ENCODE measurements at regions not wholly inside any gene's neighbourhood (a gene's known extent, or its start where the extent isn't known, plus 50 kb on each side); places are given as distances from the start of the nearest gene placed in this dataset.

DNA sequence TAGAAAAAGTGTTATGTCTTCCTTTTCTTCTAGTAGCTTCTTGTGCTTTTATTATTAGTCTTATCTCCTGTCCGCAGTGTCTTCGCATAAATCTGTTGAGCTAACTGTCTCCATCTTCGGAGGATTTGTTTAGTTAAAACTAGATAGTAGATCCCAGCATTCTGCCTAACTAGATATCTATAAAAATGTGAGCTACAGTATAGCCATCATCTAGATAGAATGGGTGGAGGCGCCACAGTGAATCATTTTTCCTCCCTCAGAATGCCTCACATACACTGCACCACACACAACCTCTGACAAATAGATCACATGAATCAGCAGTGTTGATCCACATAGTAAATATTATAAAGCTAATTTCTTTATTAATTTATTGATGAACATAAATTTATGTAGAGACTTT lies 220.3 kb upstream of the GAS1 start:
- no peak overlapping the region for H3K4me3 ChIP-seq (replicated peaks in 1 of 2; ENCODE audit: low read depth in 2 of 2, low read length in 2 of 2)
- peak in 1 of 2 donors; percentile 31 for DNase-seq (ENCODE audit: low read depth in 2 of 2)
- TF ChIP-seq, protein P1, sequence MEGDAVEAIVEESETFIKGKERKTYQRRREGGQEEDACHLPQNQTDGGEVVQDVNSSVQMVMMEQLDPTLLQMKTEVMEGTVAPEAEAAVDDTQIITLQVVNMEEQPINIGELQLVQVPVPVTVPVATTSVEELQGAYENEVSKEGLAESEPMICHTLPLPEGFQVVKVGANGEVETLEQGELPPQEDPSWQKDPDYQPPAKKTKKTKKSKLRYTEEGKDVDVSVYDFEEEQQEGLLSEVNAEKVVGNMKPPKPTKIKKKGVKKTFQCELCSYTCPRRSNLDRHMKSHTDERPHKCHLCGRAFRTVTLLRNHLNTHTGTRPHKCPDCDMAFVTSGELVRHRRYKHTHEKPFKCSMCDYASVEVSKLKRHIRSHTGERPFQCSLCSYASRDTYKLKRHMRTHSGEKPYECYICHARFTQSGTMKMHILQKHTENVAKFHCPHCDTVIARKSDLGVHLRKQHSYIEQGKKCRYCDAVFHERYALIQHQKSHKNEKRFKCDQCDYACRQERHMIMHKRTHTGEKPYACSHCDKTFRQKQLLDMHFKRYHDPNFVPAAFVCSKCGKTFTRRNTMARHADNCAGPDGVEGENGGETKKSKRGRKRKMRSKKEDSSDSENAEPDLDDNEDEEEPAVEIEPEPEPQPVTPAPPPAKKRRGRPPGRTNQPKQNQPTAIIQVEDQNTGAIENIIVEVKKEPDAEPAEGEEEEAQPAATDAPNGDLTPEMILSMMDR (IDR thresholded peaks at IDR 0.05; ENCODE audit: low read depth, low read length) = no peak

DNA sequence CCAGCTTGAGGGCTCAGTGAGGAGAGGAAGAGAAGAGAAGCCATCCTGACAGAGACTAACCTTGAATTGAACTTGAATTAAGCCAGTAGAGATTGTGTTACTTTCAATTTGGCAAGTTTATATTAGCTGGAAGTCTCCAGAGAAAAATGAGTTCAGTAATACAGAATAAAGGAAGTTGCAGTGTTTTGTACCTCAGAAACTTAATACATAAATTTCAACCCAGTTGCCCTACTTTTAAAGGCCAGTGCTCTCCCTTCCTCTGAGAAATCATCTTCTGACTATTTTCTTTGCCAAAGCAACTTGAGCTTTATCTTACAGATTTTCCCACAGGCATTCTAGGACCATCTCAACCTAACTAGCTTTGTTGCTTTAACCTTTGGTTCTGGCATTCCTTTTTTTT lies 231.0 kb upstream of the GAS1 start:
- no peak overlapping the region for H3K4me3 ChIP-seq (replicated peaks in 1 of 2; ENCODE audit: low read depth in 2 of 2, low read length in 2 of 2)
- peak in 1 of 2 donors; percentile 28 for DNase-seq (ENCODE audit: low read depth in 2 of 2)
- TF ChIP-seq, protein P1 (IDR thresholded peaks at IDR 0.05; ENCODE audit: low read depth, low read length) = no peak

DNA sequence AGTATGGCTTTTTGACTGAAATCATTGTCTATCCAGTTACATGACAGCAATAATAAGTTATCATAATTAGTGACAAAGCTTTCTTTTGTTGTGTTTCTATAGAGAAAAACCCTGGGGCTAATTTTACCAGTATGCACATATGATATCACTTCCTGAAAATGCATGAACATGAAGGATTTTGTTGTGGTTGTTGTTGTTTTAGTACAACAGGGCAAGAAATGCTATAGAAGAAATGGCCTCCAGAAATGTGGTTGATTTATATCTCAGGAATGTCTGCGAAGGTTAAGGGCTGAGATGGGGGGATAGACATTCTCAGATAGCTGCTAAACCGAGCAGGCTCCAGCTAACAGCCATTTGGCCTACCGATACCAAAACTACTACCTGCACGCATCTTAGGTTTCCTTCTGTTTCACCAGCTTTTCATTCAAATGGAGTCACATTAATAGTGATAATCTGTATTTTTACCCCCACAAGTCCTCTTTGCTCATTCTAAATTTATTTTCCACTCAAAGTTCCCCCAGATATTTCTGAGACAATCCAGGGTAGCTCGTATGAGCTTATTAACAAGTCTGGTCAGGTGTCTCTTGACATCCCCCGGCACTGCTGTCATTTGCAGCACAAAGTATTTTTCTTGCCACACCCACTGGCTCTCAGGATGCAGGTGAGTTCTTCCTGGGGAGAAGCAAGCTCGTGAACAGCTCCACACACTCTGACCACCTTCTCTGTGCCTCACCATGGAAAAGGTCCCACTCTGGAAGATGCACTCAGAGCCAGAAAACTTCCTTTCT lies 232.4 kb upstream of the GAS1 start:
- TF ChIP-seq, protein P1 (IDR thresholded peaks at IDR 0.05; ENCODE audit: low read depth, low read length) = no peak
- DNase-seq (ENCODE audit: low read depth in 2 of 2) = no peak
- H3K4me3 ChIP-seq (replicated peaks in 1 of 2; ENCODE audit: low read depth in 2 of 2, low read length in 2 of 2) = no peak overlapping the region

DNA sequence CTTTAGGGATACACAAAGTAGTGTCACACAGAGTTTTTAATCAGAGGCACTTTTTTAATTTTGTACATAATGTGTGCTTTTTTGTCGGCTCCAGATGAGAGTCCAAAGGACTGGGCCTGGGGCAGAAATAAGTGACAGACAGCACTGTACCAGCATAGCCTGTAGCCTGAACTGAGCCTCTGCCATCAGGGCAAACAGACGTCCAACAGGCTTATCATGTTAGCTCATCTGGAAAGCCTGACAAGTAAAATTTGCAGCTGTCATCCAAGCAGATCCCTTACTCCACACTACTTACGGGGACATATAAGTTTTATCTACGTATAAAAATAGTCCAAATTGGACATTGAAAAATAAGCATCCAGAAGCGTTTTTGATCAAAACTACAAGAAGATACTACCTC lies 233.1 kb upstream of the GAS1 start:
- TF ChIP-seq, protein P1 (IDR thresholded peaks at IDR 0.05; ENCODE audit: low read depth, low read length) = no peak
- H3K4me3 ChIP-seq (replicated peaks in 1 of 2; ENCODE audit: low read depth in 2 of 2, low read length in 2 of 2) = no peak overlapping the region
- DNase-seq (ENCODE audit: low read depth in 2 of 2) = no peak

DNA sequence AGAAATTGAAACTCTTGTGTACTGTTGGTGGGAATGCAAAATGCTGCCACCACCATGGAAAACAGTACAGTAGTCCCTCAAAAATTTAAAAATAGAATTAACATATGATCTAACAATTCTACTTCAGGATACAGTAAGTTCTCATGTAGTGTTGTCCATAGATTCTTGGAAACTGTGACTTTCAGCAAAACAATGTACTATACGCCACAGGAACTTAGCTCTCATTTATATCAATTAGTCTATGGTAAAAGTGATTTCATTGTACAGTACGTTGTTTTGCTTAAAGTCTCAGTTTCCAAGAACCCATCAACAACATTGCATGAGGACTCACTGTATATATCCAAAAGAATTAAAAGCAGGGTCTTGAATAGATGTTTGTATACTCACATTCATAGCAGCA lies 233.5 kb upstream of the GAS1 start:
- no peak overlapping the region for H3K4me3 ChIP-seq (replicated peaks in 1 of 2; ENCODE audit: low read depth in 2 of 2, low read length in 2 of 2)
- TF ChIP-seq, protein P1 (IDR thresholded peaks at IDR 0.05; ENCODE audit: low read depth, low read length) = no peak
- DNase-seq (ENCODE audit: low read depth in 2 of 2) = no peak

DNA sequence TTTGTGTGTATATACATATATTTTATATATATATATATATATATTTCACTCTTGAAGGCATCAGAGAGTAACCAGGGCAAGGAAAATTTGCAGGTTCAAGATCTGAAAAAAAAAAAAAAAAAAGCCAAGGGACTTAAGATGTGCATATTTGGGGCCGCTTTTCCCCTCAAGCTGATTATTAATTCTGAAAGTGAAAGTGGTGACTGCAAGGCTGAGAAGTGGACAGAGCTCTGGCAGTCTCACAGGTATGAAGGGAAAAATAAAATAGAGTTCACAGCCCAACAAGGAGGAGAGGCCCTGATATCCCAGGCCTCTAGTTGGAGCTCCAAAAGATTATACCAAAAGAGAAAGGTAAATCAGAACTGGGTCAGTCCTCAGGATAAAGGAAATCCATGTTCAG lies 234.4 kb upstream of the GAS1 start:
- no peak for DNase-seq (ENCODE audit: low read depth in 2 of 2)
- TF ChIP-seq, protein P1 (IDR thresholded peaks at IDR 0.05; ENCODE audit: low read depth, low read length) = no peak
- H3K4me3 ChIP-seq (replicated peaks in 1 of 2; ENCODE audit: low read depth in 2 of 2, low read length in 2 of 2) = no peak overlapping the region
